SK-N-SH treated with all-trans-retinoic acid at 6 μM for 48 hours (cell line): ENCODE measurements at regions not wholly inside any gene's neighbourhood (a gene's known extent, or its start where the extent isn't known, plus 50 kb on each side); places are given as distances from the start of the nearest gene placed in this dataset.

Experiments
- ARNTL ChIP-seq: fragments of 450-650 bp; formaldehyde crosslinking; IDR thresholded peaks from 2 replicates; pipeline ENCODE4 v1.5.0; 2020; ENCODE audit warnings: low read depth, mild to moderate bottlenecking, moderate library complexity, borderline replicate concordance
- ISL1 ChIP-seq: fragments of 250-450 bp; sonication (Bioruptor Pico); IDR thresholded peaks from 2 replicates; pipeline ENCODE4 v2.1.2; 2022; ENCODE audit warnings: mild to moderate bottlenecking, moderate library complexity
- OSR1 ChIP-seq: fragments of 250-450 bp; sonication (Bioruptor Pico); IDR thresholded peaks from 2 replicates; pipeline ENCODE4 v1.8.0; 2022; ENCODE audit warnings: moderate library complexity, mild to moderate bottlenecking, inconsistent platforms
- RARB ChIP-seq: fragments of 250-450 bp; sonication (Bioruptor Pico); IDR thresholded peaks from 2 replicates; pipeline ENCODE4 v1.8.0; 2021; ENCODE audit warnings: mild to moderate bottlenecking, moderate library complexity
- TF ChIP-seq, protein P1 (sequence below): fragments of 250-450 bp; sonication (Bioruptor Pico); IDR thresholded peaks from 2 replicates; pipeline ENCODE4 v1.8.0; 2020; ENCODE audit warnings: mild to moderate bottlenecking, moderate library complexity, borderline replicate concordance
- TF ChIP-seq, protein P2 (sequence below): fragments of 250-450 bp; sonication (Bioruptor Pico); IDR thresholded peaks from 2 replicates; pipeline ENCODE4 v1.8.0; 2021; ENCODE audit warnings: low read depth, mild to moderate bottlenecking, moderate library complexity, borderline replicate concordance

DNA sequence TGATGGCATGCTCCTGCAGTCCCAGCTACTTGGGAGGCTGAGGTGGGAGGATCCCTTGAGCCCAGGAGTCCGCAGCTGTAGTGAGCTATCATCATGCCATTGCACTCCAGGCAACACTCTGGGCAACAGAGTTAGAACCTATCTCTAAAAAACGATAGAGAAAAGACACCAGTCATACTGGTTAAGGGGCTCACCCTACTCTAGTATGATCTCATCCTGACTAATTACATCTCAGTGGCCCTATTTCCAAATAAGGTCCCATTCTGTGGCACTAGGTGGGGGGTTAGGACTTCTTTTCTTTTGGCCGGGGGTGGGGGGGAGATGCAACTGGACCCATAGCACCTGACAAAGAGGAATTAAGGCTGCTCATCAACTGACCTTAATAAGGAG lies 163.2 kb upstream of the NCK2 start:
- TF ChIP-seq, protein P1, sequence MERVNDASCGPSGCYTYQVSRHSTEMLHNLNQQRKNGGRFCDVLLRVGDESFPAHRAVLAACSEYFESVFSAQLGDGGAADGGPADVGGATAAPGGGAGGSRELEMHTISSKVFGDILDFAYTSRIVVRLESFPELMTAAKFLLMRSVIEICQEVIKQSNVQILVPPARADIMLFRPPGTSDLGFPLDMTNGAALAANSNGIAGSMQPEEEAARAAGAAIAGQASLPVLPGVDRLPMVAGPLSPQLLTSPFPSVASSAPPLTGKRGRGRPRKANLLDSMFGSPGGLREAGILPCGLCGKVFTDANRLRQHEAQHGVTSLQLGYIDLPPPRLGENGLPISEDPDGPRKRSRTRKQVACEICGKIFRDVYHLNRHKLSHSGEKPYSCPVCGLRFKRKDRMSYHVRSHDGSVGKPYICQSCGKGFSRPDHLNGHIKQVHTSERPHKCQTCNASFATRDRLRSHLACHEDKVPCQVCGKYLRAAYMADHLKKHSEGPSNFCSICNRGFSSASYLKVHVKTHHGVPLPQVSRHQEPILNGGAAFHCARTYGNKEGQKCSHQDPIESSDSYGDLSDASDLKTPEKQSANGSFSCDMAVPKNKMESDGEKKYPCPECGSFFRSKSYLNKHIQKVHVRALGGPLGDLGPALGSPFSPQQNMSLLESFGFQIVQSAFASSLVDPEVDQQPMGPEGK (CRISPR knock-in tag) = no peak
- TF ChIP-seq ISL1 (CRISPR knock-in tag) (no peak), ARNTL (no peak), OSR1 (CRISPR knock-in tag) (no peak), RARB (CRISPR knock-in tag) (no peak)
- TF ChIP-seq, protein P2, sequence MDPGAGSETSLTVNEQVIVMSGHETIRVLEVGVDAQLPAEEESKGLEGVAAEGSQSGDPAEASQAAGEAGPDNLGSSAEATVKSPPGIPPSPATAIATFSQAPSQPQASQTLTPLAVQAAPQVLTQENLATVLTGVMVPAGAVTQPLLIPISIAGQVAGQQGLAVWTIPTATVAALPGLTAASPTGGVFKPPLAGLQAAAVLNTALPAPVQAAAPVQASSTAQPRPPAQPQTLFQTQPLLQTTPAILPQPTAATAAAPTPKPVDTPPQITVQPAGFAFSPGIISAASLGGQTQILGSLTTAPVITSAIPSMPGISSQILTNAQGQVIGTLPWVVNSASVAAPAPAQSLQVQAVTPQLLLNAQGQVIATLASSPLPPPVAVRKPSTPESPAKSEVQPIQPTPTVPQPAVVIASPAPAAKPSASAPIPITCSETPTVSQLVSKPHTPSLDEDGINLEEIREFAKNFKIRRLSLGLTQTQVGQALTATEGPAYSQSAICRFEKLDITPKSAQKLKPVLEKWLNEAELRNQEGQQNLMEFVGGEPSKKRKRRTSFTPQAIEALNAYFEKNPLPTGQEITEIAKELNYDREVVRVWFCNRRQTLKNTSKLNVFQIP (CRISPR knock-in tag) = no peak
